WTC11 (cell line): ENCODE measurements at regions not wholly inside any gene's neighbourhood (a gene's known extent, or its start where the extent isn't known, plus 50 kb on each side); places are given as distances from the start of the nearest gene placed in this dataset.

Experiments
- ATAC-seq: fragments of 200-7000 bp; cut with Tn5 transposase; 2 replicates; pipeline ENCODE4 v1.10.0; 2021; ENCODE audit warnings: mild to moderate bottlenecking, moderate library complexity
- CTCF ChIA-PET: fragments of 300-600 bp; sonication (Branson Sonifier 250); formaldehyde crosslinking; loops from one replicate; lab custom pipeline; 2021; ENCODE audit warnings: antibody characterized with exemption; lab: Charles Lee
- POLR2A ChIA-PET: fragments of 350-600 bp; sonication (Branson Sonifier 250); formaldehyde crosslinking; loops from one replicate; lab custom pipeline; 2021; ENCODE audit warnings: antibody characterized with exemption; lab: Charles Lee
- DNase-seq: peaks from one replicate; pipeline ENCODE4 v3.0.0; 2021; ENCODE audit warnings: low spot score
- H3K27ac Mint-ChIP-seq: 2 replicates; pipeline ENCODE4 v1.8.0; 2021; ENCODE audit warnings: mixed read lengths
- H3K27me3 Mint-ChIP-seq: 2 replicates; pipeline ENCODE4 v1.8.0; 2021; ENCODE audit warnings: low read depth, mild to moderate bottlenecking, moderate library complexity, mixed read lengths
- H3K36me3 Mint-ChIP-seq: 2 replicates; pipeline ENCODE4 v1.8.0; 2021; ENCODE audit warnings: mixed read lengths
- H3K4me1 Mint-ChIP-seq: 2 replicates; pipeline ENCODE4 v1.8.0; 2022; ENCODE audit warnings: mixed read lengths
- H3K4me3 Mint-ChIP-seq: 2 replicates; pipeline ENCODE4 v1.8.0; 2021; ENCODE audit warnings: mild to moderate bottlenecking, moderate library complexity, mixed read lengths
- H3K9me3 Mint-ChIP-seq: 2 replicates; pipeline ENCODE4 v1.8.0; 2021; ENCODE audit warnings: mixed read lengths
- ARID4B ChIP-seq: sonication (generic); formaldehyde crosslinking; IDR thresholded peaks from 2 replicates; pipeline ENCODE4 v1.8.0; 2023; ENCODE audit warnings: missing genetic modification reagents, mild to moderate bottlenecking, borderline replicate concordance
- CDX4 ChIP-seq: fragments of 250-450 bp; sonication (Bioruptor Pico); IDR thresholded peaks from 2 replicates; pipeline ENCODE4 v1.9.0; 2021; ENCODE audit warnings: moderate library complexity, mild to moderate bottlenecking, inconsistent platforms, borderline replicate concordance
- CREM ChIP-seq: sonication (generic); formaldehyde crosslinking; IDR thresholded peaks from 2 replicates; pipeline ENCODE4 v1.8.1; 2022; ENCODE audit warnings: mild to moderate bottlenecking, missing genetic modification reagents, moderate library complexity
- ELF4 ChIP-seq: sonication (generic); formaldehyde crosslinking; IDR thresholded peaks from 2 replicates; pipeline ENCODE4 v1.8.1; 2022; ENCODE audit warnings: low read depth, mild to moderate bottlenecking, moderate library complexity, missing genetic modification reagents
- FOXK1 ChIP-seq: sonication (generic); formaldehyde crosslinking; IDR thresholded peaks from 2 replicates; pipeline ENCODE4 v1.8.0; 2022; ENCODE audit warnings: mild to moderate bottlenecking, moderate library complexity, missing genetic modification reagents
- JAZF1 ChIP-seq: fragments of 250-450 bp; sonication (Bioruptor Pico); IDR thresholded peaks from 2 replicates; pipeline ENCODE4 v1.9.0; 2021; ENCODE audit warnings: moderate library complexity, mild to moderate bottlenecking, inconsistent platforms
- JUN ChIP-seq: sonication (generic); formaldehyde crosslinking; IDR thresholded peaks from 2 replicates; pipeline ENCODE4 v1.8.0; 2023; ENCODE audit warnings: mild to moderate bottlenecking, missing genetic modification reagents
- KAT7 ChIP-seq: sonication (generic); formaldehyde crosslinking; IDR thresholded peaks from 2 replicates; pipeline ENCODE4 v1.8.1; 2023; ENCODE audit warnings: missing genetic modification reagents, mild to moderate bottlenecking, borderline replicate concordance
- NFYB ChIP-seq: sonication (generic); formaldehyde crosslinking; conservative IDR thresholded peaks from 2 replicates; pipeline ENCODE4 v1.8.0; 2022; ENCODE audit warnings: low read depth, missing genetic modification reagents
- RELA ChIP-seq: sonication (generic); formaldehyde crosslinking; IDR thresholded peaks from 2 replicates; pipeline ENCODE4 v1.8.1; 2022; ENCODE audit warnings: missing genetic modification reagents, mild to moderate bottlenecking, borderline replicate concordance
- RORB ChIP-seq: fragments of 250-450 bp; sonication (Bioruptor Pico); IDR thresholded peaks from 2 replicates; pipeline ENCODE4 v1.9.0; 2021; ENCODE audit warnings: mild to moderate bottlenecking
- STAT6 ChIP-seq: sonication (generic); formaldehyde crosslinking; conservative IDR thresholded peaks from 2 replicates; pipeline ENCODE4 v1.8.1; 2023; ENCODE audit warnings: mild to moderate bottlenecking, low read depth, missing genetic modification reagents, moderate library complexity
- TEAD1 ChIP-seq: sonication (generic); formaldehyde crosslinking; IDR thresholded peaks from 2 replicates; pipeline ENCODE4 v1.8.0; 2022; ENCODE audit warnings: mild to moderate bottlenecking, missing genetic modification reagents
- TP53 ChIP-seq: sonication (generic); formaldehyde crosslinking; IDR thresholded peaks from 2 replicates; pipeline ENCODE4 v1.8.1; 2023; ENCODE audit warnings: mild to moderate bottlenecking, missing genetic modification reagents
- ZBTB43 ChIP-seq: sonication (generic); formaldehyde crosslinking; IDR thresholded peaks from 2 replicates; pipeline ENCODE4 v1.8.1; 2023; ENCODE audit warnings: mild to moderate bottlenecking, missing genetic modification reagents
- ZNF416 ChIP-seq: fragments of 250-450 bp; sonication (Bioruptor Pico); IDR thresholded peaks from 2 replicates; pipeline ENCODE4 v1.9.0; 2021; ENCODE audit warnings: mild to moderate bottlenecking, inconsistent platforms
- ZNF671 ChIP-seq: fragments of 250-450 bp; sonication (Bioruptor Pico); IDR thresholded peaks from 2 replicates; pipeline ENCODE4 v1.8.0; 2021; ENCODE audit warnings: mild to moderate bottlenecking
- TF ChIP-seq, protein P1 (sequence below): fragments of 250-450 bp; sonication (Bioruptor Pico); IDR thresholded peaks from 2 replicates; pipeline ENCODE4 v1.9.0; 2021; ENCODE audit warnings: mild to moderate bottlenecking
- TF ChIP-seq, protein P2 (sequence below): sonication (generic); formaldehyde crosslinking; IDR thresholded peaks from 2 replicates; pipeline ENCODE4 v1.8.0; 2022; ENCODE audit warnings: mild to moderate bottlenecking, missing genetic modification reagents
- TF ChIP-seq, protein P3 (sequence below): sonication (generic); formaldehyde crosslinking; IDR thresholded peaks from 2 replicates; pipeline ENCODE4 v1.8.0; 2022; ENCODE audit warnings: mild to moderate bottlenecking, missing genetic modification reagents

GRCh38 chr13:44131069-44131614 is 242.5 kb upstream of the SERP2 start:
- CTCF ChIA-PET, result interaction anchor here (0.6 kb wide), 1 partner anchor 64 kb away, joined by 4 read pairs; no protein-coding TSS in a partner anchor

DNA sequence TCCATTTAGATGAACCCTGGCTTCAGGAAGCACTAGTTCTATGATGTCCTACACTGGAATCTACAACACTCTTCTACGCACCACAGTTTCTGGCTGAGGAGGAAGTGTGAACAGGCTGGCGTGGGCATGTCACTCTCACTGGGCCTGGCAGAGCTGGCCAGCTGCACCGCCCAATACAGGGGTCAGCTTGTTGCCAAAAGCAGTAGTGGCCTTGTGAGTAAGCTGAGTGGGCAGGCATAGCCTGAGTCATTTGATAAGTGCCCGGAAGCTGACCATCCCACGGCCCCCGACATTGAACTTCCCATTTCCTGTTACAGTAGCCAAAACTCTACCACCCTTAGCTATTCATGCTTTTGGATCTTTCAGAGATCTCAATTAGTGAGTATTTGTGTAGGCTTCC is 240.9 kb upstream of the SERP2 start:
- Mint-ChIP-seq H3K27me3 (no peaks in the 10 kb centered on the region; the same call in 1 of the 2 replicates), H3K27ac (no peak overlapping the region), H3K36me3 (no peaks in the 10 kb centered on the region), H3K4me3 (no peak overlapping the region), H3K9me3 (no peaks in the 10 kb centered on the region), H3K4me1 (0 out of 2 replicates have a peak, but pooled peaks cover 5% of the 10 kb centered on the region)
- ChIA-PET CTCF (no interaction called here), POLR2A (no interaction called here)
- DNase-seq, result no peak
- TF ChIP-seq FOXK1 (CRISPR knock-in tag) (no peak), JUN (CRISPR knock-in tag) (no peak), NFYB (CRISPR knock-in tag) (no peak), ZBTB43 (no peak), TEAD1 (no peak), JAZF1 (CRISPR knock-in tag) (no peak), TP53 (no peak), ARID4B (CRISPR knock-in tag) (no peak)
- TF ChIP-seq, protein P1, sequence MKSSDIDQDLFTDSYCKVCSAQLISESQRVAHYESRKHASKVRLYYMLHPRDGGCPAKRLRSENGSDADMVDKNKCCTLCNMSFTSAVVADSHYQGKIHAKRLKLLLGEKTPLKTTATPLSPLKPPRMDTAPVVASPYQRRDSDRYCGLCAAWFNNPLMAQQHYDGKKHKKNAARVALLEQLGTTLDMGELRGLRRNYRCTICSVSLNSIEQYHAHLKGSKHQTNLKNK, result no peak
- TF ChIP-seq, protein P2, sequence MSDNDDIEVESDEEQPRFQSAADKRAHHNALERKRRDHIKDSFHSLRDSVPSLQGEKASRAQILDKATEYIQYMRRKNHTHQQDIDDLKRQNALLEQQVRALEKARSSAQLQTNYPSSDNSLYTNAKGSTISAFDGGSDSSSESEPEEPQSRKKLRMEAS (CRISPR knock-in tag), result no peak
- no peak for ATAC-seq

More at GRCh38 chr13:44131069-44131614, 242.5 kb upstream of the SERP2 start:
- POLR2A ChIA-PET, result no interaction called here
- Mint-ChIP-seq H3K27ac (no peak overlapping the region), H3K27me3 (no peaks in the 10 kb centered on the region; the same call in 1 of the 2 replicates), H3K9me3 (no peaks in the 10 kb centered on the region), H3K4me3 (no peak overlapping the region), H3K36me3 (no peaks in the 10 kb centered on the region), H3K4me1 (0 out of 2 replicates have a peak, but pooled peaks cover 5% of the 10 kb centered on the region)
- DNase-seq (no peak), ATAC-seq (no peak)
- no peak for TF ChIP-seq CREM (CRISPR knock-in tag)
- TF ChIP-seq FOXK1 (CRISPR knock-in tag), result no peak
- no peak for TF ChIP-seq STAT6 (CRISPR knock-in tag)
- TF ChIP-seq RORB (CRISPR knock-in tag), result no peak
- TF ChIP-seq ZNF671 (CRISPR knock-in tag), result no peak
- TF ChIP-seq ZNF416, result no peak
- TF ChIP-seq, protein P3, sequence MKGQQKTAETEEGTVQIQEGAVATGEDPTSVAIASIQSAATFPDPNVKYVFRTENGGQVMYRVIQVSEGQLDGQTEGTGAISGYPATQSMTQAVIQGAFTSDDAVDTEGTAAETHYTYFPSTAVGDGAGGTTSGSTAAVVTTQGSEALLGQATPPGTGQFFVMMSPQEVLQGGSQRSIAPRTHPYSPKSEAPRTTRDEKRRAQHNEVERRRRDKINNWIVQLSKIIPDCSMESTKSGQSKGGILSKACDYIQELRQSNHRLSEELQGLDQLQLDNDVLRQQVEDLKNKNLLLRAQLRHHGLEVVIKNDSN (CRISPR knock-in tag), result no peak
- no peak for TF ChIP-seq CDX4
- TF ChIP-seq ELF4 (CRISPR knock-in tag), result no peak
- no peak for TF ChIP-seq KAT7 (CRISPR knock-in tag)
- no peak for TF ChIP-seq RELA
